Inflammatory macrophage treated with lipopolysaccharide for 1 hour (primary cell): ENCODE measurements at regions not wholly inside any gene's neighbourhood (a gene's known extent, or its start where the extent isn't known, plus 50 kb on each side); places are given as distances from the start of the nearest gene placed in this dataset.

Experiments used
- DNase-seq, 2 donors: peaks; one replicate each; pipeline ENCODE4 v3.0.0-alpha.2; 2020 to 2022

DNA sequence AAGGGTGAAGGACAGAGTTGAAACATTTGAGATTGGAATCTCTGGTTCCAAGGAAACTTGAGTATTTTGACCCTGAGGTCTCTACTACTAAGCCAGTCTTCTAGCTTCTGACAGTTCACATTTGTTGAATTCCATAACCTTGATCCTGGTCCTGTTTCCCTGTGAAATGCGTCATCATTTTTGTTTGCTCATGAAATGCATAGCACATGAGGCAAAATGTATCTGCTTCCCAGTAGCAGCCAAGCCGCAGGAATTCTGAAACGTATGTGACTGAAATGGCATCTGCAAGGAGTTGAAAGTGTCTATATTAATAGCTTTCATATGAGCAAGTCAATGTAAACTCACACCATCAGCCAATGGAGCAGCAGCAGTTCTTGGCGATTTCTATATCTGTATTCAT, 307.9 kb downstream of the CSNK1G3 start:
- no peak for DNase-seq

DNA sequence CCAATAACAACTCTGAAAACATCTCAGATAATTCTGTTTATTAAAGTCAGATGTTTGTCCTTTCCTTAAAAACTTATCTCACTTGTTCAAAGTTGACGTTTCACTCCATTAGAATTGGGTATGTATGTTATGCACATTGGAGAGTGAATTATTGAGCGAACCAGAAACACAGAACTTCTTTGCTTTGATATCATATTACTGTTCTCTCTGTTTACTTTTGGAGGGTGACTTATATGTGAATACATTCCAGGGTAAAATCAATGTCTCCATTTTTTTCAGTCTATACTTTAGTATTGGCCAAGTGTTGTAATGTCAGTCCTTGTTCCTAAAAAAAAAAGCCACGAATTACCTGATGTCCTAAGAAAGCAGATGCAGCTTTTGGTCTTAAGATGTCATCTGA, 307.4 kb downstream of the CSNK1G3 start:
- DNase-seq = no peak

DNA sequence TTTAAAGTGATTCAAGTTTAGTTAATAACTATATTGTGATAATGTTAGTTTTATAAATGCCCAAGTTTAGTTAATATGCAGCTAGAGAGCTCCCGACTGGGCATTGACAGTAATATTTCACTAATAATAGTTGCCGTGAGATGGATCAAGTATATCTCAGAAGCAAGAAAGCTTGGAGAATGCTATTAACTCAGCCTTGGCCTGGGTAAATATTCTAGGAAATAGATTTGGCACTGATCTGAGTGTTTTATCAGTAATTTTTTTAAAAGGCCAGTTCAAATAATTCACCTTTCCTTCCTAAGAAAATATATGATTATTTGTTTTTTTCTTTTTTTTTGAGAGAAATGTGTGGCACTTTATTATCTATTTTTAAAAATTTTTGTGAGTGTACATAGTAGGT, 305.3 kb downstream of the CSNK1G3 start:
- no peak for DNase-seq

DNA sequence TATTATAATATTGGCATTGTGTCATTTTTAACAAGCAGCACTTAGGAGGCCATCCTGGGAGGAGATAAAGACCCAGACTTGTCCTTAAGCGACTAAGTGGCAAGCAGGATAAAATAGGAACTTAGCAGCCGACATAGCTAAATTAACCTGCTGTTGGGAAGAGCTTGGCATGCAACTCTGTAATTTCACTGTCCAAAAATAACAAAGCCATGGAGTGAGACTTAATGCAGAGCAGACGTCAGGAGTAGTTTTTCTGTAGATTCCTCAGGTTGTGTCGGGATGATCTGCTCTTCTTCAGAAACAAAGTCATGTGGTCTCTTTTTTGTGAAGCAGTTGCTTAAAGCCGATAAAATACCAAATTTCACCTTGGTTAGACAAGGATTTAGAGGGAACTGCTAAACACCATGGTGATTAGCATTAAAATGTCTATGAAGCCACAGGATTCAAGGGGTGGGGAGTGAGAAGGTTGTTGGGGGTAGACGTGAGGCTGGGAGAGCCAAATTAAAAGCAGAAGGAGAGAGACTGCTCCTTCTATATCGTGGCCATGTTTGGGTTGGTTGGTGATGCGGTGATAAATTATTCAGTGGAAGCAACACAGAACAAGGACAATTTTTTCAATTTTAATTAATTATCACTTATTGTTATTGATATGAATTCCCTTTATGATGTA, 303.0 kb downstream of the CSNK1G3 start:
- no peak for DNase-seq

DNA sequence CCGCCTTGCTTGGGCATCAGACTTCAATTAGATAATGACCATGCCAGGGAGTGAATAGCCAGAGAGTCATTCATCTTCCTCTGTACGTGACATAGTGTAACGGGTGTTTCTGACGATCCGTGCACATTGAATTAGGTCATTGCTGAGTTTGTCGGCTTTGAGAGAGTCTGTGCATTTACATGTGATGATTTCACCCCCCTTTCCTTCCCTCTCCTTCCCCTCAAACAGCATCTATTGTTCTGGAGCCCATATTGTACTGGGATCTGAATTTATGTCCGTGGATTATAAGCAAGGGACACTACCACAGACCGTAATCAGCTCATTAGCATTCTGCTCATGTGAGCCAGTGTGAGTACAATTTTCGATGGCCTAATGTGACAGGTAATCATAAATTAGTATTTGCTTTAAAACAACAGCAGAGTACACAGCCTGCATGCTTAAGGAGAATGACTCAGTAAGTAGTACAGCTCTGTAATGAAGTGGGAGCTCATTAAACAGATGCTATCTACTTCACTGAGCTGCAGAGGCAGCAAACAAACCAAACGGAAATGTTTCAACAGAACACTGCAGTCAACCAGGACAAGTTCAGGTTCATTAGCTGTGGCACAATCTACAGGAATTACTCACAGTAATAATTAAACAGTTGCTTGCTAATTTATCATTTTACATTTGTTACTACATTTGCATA, 302.1 kb downstream of the CSNK1G3 start:
- DNase-seq = no peak

- no peak for DNase-seq
Observed at GRCh38 chr5:123813264-123813663, 301.3 kb downstream of the CSNK1G3 start.

DNA sequence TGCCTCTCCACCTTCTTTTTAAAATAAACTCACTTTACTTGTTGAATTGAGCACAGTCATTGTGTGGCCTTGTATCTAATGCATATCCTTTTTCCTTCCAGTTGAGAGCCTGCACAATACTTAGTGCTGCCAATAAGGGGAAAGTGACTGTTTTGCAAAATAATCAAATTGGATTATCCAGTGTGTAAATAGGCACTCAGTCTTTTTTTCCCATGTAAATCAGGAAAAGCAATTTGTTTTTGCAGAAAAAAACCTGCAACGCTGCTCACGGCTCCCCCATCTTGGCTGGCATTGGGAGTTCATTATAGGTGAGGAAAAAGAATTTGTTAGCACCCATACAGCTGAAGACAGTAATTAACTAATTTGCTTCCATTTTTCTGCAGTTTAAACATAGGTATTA, 299.9 kb downstream of the CSNK1G3 start:
- DNase-seq = no peak

DNA sequence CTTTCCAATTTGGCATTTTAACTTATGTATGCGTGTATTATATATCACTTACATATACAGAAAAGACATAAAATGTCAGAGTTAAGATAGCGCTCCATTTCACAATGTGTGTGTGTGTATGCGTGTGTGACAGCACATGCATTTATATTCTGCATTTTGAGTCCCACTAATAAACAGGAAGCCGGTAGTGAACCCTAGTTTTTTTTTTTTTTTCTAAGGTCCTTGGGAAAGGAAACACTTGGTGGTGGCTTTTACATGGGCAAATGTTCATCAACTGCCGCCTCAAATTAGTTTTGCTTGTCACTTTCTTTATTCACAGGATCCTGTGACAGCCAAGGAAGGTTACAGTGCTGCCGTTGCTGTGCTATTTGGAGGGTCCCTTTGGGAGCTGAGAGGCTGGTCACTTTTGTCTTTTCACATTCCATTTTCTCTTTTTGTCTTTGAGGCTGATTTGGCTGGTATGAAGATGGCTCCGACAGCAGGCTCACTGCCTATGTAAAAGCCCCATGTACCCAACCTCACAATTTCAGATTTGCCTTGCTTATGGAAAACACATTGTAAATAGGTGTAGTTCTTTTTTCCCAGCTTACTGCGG, 298.9 kb downstream of the CSNK1G3 start:
- DNase-seq = no peak

DNA sequence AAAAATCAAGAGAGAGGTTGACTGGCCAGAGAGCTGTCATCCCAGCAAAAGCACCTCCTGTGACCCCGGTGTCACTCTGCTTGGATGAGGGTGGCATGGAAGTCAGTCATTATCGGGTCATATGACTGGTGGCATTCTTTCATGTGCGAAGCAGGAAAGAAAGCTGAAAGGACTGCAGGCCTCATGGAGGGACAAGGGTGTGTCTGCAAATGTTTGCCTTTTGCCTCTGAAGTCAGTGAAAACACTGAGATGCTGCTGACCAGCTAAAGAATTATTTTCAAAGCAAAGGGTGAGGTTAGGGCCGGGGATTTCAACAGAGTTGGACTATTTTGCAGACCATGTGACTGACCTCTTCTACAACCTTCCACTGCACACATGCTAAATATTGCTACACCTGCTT, 298.3 kb downstream of the CSNK1G3 start:
- no peak for DNase-seq

DNA sequence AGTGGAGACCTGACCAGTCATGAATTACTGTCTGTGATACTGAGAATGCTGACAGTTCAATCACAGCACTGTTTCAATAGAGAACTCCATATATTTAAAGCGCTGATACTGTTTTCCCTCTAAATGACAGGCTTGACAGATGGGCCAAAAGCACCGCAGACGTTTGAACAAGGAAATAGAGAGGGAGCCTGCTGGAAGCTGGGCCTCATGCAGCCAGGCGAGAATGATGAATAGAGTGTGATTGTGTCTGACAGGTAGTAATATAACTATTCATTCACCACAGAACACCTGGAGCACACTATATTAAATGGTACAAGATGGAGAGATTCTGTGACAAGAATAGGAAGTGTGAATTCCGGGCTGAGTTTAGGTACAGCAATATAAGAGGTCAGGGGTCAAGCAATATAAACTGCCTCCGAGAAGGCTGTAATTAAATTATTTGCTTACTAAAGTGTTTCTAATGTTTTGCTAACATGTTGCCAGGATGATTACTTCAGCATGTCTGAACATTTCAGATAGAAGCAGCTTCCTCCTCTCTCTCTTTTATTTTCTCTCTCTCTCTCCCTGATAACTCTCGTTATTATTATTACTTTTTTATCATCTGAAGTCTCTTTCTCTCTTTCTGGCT, 297.7 kb downstream of the CSNK1G3 start:
- DNase-seq = no peak

DNA sequence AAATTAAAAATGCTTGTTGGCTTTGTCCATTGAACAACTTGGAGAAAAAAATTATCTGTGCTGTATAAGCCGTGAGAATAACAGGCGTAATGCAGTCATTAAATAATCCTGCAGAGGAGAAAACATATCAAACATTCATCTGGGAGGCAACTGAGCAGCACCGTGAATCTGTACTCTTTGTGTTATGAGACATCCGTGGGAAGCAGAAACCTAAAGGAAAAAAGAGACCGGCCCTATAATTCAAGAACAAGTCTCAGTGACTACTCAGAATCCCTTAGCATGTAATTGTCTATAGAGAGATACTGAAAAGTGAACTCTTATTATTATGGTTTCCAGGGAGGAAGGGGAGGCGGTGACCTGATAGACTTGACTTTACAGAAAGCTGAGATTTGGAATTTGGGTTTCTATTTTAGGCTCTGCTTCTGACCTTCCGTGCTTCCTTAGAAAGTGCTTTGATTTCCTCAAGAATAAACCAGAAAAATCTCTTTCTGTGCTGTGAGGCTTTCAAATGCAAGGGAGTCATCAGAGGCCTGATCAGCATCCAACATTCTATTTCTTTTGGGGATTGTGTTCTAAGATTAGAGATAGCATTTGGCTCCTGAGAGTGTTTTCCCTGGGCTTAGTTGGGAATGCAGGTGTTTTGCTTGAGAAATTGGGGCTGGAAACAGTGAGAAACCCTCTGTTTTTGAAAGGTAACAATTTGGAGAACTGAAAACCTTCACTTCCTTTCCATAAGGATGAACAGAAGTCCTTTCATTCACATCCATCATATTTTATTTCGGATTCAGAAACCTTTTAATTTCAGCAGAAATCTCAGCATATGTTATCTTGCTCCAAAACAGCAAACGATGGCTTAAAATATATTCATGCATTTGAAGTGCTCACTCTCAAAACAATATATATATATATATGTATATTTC, 296.7 kb downstream of the CSNK1G3 start:
- DNase-seq = no peak

DNA sequence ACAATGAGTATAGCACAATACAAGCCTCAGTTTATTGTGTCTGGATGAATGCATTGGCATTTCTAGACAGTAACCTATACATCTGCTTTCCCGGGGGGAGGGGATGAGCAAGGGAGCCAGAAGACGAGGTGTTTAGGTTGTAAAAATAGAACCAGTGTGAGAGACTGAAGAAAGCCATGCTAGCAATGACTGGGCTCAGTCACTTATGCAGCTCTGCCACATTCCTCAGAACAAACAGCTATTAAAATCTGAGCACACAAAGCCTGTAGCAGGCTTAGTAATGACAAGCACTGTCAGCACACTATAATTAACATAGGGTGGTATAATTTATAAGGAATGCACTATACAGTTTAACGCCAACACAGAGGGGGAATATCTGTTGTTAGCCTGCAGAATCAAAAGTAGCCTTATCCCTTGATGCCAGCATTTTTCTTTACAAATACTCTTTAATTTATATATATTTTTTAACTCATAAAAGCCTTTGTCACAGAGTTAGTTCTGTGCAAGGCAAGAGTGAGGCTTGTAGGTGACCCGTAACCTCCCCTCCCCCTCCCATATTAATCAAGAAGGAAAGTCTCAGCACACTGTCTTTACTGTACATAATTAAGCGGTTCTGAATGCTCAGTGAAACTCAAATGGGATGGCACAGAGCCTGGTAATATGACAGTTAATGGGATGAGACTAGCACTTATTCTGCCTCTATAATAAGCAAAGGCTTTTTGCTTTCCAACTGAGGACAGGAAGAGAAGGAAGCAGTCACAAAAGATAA, 295.4 kb downstream of the CSNK1G3 start:
- DNase-seq = no peak

DNA sequence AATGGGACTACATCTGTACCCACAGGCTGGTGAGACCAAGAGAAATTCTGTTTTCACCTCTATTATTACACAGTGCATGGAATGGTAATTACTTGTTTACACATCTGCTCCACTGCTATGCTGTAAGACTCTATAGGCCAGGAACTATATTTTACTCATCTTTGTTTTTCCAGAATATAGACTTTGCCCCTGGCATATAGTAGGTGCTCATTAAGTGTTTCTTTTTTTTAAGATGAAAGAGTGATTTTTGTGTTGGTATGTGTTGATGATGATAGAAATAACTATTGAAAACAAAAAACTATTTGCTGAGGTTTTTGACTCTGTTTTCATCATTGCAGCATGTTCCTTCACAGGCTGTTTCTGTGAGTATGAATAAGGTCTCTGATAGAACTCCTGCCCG, 294.7 kb downstream of the CSNK1G3 start:
- no peak for DNase-seq

GRCh38 chr5:123805300-123805699, 293.3 kb downstream of the CSNK1G3 start:
- no peak for DNase-seq

DNA sequence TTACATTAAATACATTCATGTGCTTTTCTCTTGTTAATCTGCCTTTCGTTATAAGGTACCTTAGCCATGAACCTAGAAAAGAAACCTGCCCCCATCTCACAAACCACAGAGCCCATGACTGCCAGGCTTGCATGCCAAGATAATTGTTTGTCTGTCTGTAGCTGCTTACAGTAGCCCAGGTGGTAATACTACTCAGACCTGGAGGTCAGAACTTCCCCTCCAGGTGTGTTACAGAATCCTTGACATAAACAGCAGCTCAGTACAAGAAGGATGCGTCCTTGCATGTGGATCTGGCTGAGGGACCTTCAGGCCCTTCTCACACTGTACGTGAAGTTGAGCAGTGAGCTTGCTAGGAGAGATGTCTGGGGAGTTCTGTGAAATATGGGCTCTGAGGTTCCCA, 291.4 kb downstream of the CSNK1G3 start:
- no peak for DNase-seq

- no peak for DNase-seq
Observed at GRCh38 chr5:123802298-123802951, 290.4 kb downstream of the CSNK1G3 start.

DNA sequence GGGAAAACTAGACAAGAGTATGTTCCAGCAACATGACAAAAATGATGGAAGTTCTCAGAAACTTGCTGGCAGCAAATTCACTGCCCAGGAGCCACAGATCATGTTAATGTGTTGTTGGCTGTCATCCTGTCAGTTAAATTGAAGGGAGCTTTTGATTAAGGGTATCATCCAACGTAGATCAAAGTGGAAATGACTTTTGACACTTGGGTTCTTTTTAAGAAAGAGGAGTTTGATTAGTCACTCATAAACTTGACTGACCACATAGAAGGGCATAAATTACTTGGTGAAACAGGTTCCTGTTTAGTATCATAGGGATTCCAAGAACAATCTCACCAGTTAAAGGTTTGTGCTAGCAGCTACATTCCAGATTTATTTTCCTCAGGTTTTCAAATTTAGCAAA, 288.7 kb downstream of the CSNK1G3 start:
- no peak for DNase-seq

GRCh38 chr5:123795688-123796087, 283.7 kb downstream of the CSNK1G3 start:
- DNase-seq = no peak

DNA sequence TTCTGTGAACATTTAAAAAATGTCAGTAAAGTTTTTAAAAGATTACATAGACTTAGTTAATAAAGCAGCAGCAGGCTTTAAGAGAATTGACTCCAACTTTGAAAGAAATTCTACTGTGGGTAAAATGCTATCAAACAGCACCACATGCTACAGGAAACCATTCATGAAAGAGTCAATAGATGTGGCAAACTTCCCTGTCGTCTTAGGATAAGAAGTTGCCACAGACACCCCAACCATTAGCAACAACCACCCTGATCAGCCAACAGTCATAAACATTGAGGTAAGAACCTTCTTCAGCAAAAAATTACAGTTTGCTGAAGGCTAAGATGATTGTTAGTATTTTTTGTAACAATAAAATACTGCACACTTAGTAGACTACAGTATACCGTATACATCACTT, 278.2 kb downstream of the CSNK1G3 start:
- no peak for DNase-seq

DNA sequence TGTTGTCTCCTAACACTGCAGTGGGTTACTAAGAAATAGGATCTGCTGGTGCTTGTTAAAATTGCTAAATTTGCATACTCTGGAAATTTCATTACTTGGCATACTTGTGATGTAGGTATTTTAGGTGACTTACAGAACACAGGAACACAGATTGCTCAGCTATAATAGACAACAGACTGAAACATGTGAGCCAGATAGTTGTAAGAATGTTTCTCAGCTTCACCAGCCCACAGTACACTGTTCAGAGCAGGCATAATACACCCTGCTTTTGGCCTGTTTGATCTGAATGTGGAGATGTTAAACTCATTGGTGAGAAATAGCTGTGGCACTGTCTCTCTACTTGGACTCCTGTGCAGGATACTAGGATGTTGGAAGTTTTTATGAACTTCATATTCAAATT, 275.7 kb downstream of the CSNK1G3 start:
- no peak for DNase-seq

DNA sequence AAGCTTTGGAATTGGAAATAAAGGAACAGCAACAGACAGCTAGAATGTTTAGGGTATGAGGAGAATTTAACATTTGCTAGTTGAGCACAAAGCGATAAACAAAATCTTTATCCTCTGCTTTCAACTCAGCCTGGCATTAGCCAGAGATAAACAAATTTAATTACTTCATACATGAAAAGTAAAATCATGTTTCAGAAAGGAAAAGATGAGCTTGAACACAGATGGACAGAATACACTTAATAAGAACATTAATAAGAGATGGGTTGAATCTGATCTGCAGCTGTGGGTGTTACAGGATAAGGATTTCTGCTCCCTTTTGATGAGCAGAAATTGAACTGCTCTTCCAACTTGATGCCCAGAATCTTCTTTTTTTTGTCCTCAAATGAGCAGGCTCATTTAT, 275.2 kb downstream of the CSNK1G3 start:
- DNase-seq = no peak

GRCh38 chr5:123786411-123786810, 274.4 kb downstream of the CSNK1G3 start:
- DNase-seq = no peak
